ENCODE measurements at regions not wholly inside any gene's neighbourhood (a gene's known extent, or its start where the extent isn't known, plus 50 kb on each side); places are given as distances from the start of the nearest gene placed in this dataset.

- Mint-ChIP-seq H3K4me3 (ENCODE audit: unreplicated experiment) (no peak overlapping the region), H3K36me3 (ENCODE audit: unreplicated experiment) (no peaks in the 10 kb centered on the region)
Measured at GRCh38 chr2:128442053-128442751, 123.5 kb upstream of the HS6ST1 start.

GRCh38 chr2:128442891-128443302 is 124.2 kb upstream of the HS6ST1 start:
- Mint-ChIP-seq H3K4me3 (ENCODE audit: unreplicated experiment) (no peak overlapping the region), H3K36me3 (ENCODE audit: unreplicated experiment) (no peaks in the 10 kb centered on the region), H3K9me3 (ENCODE audit: unreplicated experiment) (peaks cover 20% of the 10 kb centered on the region), H3K27ac (ENCODE audit: unreplicated experiment) (no peak overlapping the region), H3K27me3 (ENCODE audit: unreplicated experiment) (peaks cover 20% of the 10 kb centered on the region), H3K4me1 (ENCODE audit: low read depth, unreplicated experiment) (peaks cover 46% of the 10 kb centered on the region)
- no peak for TF ChIP-seq CTCF (IDR thresholded peaks at IDR 0.05; ENCODE audit: partially characterized antibody, unreplicated experiment)
- DNase-seq = no peak

More at GRCh38 chr2:128442053-128442751, 123.5 kb upstream of the HS6ST1 start:
- TF ChIP-seq CTCF (IDR thresholded peaks at IDR 0.05; ENCODE audit: partially characterized antibody, unreplicated experiment) = no peak
- Mint-ChIP-seq H3K9me3 (ENCODE audit: unreplicated experiment) (peaks cover 20% of the 10 kb centered on the region), H3K27me3 (ENCODE audit: unreplicated experiment) (peaks cover 20% of the 10 kb centered on the region), H3K27ac (ENCODE audit: unreplicated experiment) (no peak overlapping the region), H3K4me1 (ENCODE audit: low read depth, unreplicated experiment) (peaks cover 46% of the 10 kb centered on the region)
- no peak for DNase-seq

GRCh38 chr2:128444121-128444771 is 125.6 kb upstream of the HS6ST1 start:
- peaks cover 21% of the 10 kb centered on the region for H3K9me3 Mint-ChIP-seq (ENCODE audit: unreplicated experiment)
- TF ChIP-seq CTCF (IDR thresholded peaks at IDR 0.05; ENCODE audit: partially characterized antibody, unreplicated experiment) = no peak
- H3K27ac Mint-ChIP-seq (ENCODE audit: unreplicated experiment) = peak overlapping the region; percentile 94
- peaks cover 43% of the 10 kb centered on the region for H3K4me1 Mint-ChIP-seq (ENCODE audit: low read depth, unreplicated experiment)
- H3K27me3 Mint-ChIP-seq (ENCODE audit: unreplicated experiment) = peaks cover 20% of the 10 kb centered on the region
- peak; percentile 74 for DNase-seq
- H3K4me3 Mint-ChIP-seq (ENCODE audit: unreplicated experiment) = peak overlapping the region; percentile 78
- H3K36me3 Mint-ChIP-seq (ENCODE audit: unreplicated experiment) = no peaks in the 10 kb centered on the region

GRCh38 chr2:128444816-128445522 is 126.3 kb upstream of the HS6ST1 start:
- peaks cover 42% of the 10 kb centered on the region for H3K4me1 Mint-ChIP-seq (ENCODE audit: low read depth, unreplicated experiment)
- peaks cover 18% of the 10 kb centered on the region for H3K27me3 Mint-ChIP-seq (ENCODE audit: unreplicated experiment)
- no peak for TF ChIP-seq CTCF (IDR thresholded peaks at IDR 0.05; ENCODE audit: partially characterized antibody, unreplicated experiment)
- DNase-seq = no peak
- H3K36me3 Mint-ChIP-seq (ENCODE audit: unreplicated experiment) = no peaks in the 10 kb centered on the region
- no peak overlapping the region for H3K4me3 Mint-ChIP-seq (ENCODE audit: unreplicated experiment)
- H3K9me3 Mint-ChIP-seq (ENCODE audit: unreplicated experiment) = peaks cover 24% of the 10 kb centered on the region
- H3K27ac Mint-ChIP-seq (ENCODE audit: unreplicated experiment) = peak overlapping the region; percentile 94

Data from glutamatergic neuron (in vitro differentiated cells).